GM18858 (cell line): ENCODE measurements at regions not wholly inside any gene's neighbourhood (a gene's known extent, or its start where the extent isn't known, plus 50 kb on each side); places are given as distances from the start of the nearest gene placed in this dataset.
"Not testable (repeated sequence)": the region's sequence is repeated elsewhere in the genome, so short reads cannot be mapped to it uniquely, and the experiment has no call there.

Experiments used
- ATAC-seq: cut with Tn5 transposase; IDR thresholded peaks from one replicate; pipeline ENCODE4 v1.9.1; 2021; ENCODE audit not compliant: unreplicated experiment

DNA sequence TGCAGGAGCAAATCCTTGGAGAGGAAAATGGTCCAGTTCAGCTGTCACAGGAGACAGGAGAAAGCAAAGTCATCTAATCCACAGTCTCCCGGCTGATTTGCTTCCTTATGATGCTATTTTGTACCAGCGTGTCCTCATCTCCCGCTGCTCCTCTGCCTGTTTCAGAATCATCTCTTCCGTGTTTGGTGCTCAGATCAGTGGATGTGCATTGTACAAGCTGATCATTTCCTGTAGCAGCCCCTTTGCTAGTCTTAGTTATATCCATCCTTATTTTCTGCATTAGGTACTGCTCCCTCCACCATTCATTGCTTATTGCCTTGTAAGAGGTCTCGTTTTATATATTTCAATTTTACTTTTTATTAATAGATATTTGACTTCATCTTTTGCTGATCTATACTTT, 219.9 kb upstream of the PRSS58 start:
- ATAC-seq = not testable (repeated sequence)

DNA sequence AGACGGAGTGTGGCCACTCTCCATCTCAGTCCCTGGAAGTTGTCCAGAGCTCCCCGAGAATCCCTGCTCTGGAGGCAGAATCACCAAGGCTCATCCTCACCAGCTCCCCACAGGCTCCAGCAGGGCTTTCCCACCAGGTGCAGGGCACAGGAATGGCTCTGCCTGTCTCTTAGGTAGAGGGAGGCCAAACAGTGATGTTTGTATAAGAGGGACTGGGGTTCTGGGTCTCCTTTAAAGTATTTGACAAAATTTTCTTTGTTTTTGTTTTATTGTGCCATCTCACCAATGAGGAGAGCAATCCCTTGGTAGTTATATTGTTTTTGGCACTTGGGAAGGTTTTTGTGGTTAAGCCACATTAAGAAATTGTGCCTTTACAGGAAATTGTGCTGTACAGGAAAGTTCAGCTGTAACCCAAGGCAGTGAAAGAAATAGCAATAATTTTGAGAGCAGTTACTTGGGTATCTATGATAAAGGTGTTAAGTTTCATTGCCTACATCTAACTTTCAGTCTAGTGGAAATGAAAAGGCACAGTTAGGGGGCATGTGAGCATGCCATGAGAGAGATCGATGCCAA, 219.3 kb upstream of the PRSS58 start:
- ATAC-seq = no peak

DNA sequence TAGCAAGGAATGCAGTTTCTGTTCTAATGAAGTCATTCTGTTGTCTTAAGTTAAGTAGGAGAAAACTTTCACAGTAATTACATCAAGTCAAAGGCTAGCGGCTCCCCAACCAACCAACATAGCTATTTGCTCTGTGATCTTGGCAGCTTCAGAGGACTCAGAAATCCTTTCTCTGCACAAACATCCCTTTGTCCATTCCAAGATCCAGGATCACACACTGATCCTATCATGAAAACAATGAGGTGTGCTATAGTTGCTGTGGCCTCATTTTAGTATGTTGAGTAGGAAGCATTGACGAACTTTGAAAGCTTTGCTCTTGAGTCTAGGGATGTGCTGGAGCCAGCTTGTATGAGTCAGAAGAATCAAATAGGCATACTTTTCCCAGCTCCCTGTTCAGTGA, 218.2 kb upstream of the PRSS58 start:
- no peak for ATAC-seq

DNA sequence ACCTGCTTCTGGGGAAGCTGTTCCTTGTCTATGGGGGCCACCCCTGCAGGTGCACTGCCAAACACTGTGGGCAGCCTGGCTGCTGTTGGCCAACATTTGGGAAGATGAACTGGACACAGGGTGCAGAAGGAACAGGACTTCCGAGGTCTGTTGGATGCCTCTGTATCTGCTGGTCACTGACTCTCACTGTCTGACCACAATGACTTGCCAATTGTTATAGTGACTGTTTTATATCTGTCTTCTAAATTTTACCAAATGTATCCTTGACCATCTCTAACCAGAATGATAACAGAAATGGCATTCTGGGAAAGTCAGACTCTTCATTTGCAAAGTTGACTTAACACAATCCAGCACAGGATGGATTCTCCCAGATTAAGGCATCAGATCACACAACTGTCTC, 214.0 kb upstream of the PRSS58 start:
- ATAC-seq = no peak

DNA sequence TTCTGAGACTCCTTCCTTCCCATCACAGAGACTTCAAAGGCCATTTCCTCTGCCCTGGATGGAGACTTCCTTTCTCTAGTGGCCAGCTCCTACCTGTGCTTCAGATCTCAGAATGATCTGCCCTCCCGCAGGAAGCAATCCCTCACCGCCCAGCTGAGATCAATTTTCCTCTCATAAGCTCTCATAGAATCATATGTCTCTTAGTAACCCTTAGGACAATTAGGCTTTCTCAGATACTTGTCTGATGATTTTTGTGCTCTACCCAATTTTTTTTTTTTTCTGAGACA, 212.6 kb upstream of the PRSS58 start:
- ATAC-seq = no peak

DNA sequence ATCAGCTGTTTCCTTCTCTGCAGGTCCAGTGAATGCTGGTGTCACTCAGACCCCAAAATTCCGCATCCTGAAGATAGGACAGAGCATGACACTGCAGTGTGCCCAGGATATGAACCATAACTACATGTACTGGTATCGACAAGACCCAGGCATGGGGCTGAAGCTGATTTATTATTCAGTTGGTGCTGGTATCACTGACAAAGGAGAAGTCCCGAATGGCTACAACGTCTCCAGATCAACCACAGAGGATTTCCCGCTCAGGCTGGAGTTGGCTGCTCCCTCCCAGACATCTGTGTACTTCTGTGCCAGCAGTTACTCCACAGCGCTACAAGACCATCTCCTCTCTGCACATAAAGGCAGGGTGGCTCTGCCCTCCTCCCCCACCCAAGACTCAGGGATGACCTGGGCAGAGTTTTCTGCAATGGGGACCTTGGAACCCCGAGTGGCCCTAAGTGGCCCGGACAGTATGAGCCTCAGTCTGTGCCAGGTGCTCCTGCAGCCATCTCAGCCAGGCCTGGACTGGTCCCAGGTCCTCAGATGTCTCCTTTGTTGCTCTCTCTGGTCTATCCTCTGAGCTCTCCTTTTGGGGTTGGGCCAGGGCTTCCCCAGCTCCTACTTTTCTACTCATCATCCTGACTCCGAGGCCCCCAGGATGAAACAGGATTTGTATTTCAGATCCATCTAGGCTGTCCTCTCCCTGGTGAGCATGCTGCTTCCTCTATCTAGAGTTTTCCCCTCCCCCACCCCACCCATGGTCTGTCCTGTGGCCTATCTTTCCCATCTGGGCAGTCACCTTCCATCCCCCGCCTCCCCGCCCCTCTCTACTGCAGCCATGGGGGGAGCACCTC, 212.1 kb upstream of the PRSS58 start:
- ATAC-seq = no peak

DNA sequence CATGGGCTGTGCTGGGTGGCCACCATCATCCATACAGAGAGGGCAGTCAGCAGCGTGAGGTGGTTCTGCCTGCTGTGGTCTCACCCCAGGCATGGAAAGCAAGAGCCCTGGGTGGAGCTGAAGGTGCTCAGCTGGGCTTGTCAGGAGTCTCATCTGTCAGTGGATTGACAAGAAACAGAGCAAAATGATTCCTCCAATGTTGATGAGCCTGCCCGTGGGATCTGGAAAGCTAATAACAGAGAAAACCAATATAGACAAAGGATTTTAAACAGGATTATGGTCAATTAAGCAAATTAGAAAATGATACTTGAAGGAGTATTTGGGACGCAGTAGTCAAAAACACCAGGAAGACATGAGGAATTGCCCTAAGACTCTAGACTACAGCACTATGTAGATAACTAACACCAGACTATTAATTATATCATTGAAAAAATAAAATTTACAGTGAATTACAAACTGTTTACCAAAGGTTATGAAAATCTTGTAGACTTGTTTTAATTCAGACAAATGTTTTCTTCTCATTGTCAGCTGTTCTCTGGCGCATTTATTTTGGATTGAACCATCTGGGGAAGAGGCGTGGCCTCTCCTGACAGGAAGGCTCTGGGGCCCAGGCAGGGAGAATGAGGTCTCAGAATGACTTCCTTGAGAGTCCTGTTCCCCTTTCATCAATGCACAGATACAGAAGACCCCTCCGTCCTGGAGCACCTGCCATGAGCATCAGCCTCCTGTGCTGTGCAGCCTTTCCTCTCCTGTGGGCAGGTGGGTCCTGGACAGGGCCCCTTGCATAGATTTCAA, 211.2 kb upstream of the PRSS58 start:
- no peak for ATAC-seq

DNA sequence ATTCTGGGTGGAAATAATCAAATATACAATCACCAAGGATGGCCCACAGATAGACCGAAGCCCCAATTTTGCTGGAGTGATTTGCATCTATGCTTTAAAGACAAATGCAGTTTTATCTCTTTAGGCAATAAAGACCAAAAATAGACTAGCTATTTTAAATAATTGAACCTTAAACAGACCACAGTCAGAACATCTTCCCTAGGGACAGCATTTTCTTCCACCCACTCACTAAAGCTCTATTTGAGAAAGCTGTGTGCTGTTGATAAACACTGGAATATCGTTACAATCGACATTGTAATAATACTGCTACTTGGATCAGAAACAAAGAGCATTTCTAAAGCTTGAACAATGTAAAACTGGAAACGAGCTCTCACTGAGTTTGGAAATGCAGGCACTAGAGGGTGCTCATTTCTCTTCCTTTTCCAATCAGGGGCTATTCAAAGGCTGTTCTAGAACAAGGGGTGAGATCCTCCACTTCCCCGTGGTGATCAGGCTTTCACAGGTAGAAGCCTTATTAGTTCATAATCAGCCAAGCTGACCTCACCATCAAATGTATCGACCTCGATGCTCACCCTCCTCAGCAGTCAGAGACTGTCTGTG, 209.3 kb upstream of the PRSS58 start:
- ATAC-seq = not testable (repeated sequence)

DNA sequence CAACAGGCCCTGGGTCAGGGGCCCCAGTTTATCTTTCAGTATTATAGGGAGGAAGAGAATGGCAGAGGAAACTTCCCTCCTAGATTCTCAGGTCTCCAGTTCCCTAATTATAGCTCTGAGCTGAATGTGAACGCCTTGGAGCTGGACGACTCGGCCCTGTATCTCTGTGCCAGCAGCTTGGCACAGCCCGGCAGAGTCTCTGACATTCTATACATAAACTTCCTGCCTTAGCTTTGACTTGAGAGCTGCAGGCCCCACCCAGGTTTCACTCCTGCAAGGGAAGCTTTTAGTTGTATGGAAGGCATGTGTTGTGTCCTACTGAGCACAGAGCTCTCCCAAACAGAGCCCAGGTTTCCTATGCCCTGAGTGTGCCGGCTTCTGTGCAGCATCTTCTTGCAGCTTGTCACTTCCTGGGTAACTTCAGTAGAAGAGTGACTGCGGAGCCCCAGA, 205.6 kb upstream of the PRSS58 start:
- ATAC-seq = no peak

DNA sequence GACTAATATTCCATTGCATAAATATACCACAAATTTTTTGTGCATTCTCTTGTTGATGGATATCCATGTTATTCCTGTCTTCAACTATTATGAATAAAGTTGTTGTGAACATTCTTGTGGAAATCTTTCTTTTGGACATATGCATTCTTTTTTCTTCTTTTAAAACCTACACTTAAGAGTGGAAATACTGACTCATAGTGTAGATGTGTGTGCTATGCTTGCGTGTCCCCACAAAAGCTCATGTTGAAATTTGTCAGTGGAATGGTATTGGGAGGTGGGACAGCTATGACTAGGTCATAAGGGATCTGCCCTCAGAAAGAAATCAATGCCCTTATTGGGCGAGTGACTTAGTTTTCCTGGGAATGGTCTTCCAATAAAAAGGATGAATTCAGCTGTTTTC, 203.6 kb upstream of the PRSS58 start:
- no peak for ATAC-seq

DNA sequence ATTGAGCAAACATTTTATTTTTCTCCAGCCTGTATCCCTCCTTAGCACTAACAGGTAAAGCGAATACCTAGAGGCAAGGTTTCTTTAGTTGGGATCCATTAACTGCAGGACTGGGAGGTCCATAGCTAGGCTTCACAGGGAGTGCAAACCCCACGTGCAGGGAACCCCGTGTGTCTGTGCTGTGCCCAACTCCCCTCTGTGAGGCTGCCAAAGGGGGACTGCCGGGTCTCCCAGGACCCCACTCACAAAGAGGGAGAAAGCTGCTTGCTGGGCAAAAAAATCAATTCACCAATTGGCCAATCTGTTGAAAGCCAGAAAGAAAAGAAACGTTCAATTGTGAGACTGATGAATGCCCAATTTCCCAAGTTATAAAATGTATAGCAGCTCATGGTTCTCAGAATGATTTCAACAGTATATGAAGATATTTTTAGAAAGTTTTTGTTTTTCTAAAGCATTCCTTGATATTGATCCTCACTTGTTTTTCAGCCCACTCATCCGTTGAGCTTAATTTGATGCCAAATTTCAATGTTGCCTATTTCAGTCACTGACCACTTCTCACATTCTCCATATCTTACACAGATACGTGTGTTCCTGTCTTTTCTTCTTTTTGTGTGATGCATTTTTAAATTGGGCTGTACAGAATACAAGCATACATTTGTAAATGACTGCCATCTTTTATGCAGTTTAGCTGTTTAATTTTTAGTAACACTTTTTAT, 202.7 kb upstream of the PRSS58 start:
- ATAC-seq = no peak

DNA sequence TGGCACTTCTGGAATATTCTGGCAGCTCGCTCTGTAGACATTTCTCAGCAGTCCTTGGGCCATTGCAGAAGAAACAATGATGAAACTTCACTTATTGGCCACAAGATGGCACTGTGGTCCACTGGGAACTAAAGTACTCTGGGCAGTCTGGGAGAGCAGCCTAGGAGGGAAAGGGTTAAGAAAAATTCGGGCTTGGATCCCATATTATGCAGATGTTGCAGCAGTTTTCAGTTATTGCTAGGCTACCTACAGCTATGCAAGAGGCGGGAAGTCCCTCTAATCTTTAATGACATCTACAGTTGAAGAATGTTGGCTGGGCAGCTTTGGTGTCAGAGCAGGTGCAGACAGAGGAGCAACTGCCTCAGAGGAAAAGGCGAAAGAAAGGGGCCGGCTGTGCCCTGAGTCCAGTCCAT, 201.7 kb upstream of the PRSS58 start:
- ATAC-seq = peak; percentile 70

DNA sequence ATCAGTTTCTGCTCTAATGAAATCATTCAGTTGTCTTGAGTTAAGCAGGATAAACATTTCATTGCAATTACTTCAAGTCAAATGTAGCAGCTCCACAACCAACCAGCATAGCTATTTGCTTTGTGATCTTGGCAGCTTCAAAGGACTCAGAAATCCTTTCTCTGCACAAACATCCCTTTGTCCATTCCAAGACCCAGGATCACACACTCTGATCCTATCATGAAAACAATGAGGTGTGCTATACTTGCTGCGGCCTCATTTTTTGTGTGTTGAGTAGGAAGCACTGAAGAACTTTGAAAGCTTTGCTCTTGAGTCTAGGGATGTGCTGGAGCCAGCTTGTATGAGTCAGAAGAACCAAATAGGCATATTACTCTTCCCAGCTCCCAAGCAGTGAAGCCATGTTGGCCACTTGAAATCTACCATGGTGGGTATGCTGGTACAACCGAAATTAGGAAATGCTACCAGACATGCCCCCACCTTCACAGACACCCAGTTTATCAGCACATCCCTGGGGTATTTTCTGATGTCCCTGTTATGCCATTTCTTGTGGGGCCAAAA, 199.4 kb upstream of the PRSS58 start:
- no peak for ATAC-seq

DNA sequence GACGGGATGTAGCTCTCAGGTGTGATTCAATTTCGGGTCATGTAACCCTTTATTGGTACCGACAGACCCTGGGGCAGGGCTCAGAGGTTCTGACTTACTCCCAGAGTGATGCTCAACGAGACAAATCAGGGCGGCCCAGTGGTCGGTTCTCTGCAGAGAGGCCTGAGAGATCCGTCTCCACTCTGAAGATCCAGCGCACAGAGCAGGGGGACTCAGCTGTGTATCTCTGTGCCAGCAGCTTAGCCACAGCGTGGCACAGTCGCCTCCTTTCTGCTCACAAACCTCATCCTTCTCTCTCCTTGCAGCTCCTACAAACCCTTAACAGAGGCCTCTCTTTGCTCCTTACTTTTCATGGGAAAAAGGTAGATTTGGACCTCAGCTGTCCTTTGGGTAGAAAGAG, 197.5 kb upstream of the PRSS58 start:
- ATAC-seq = no peak

DNA sequence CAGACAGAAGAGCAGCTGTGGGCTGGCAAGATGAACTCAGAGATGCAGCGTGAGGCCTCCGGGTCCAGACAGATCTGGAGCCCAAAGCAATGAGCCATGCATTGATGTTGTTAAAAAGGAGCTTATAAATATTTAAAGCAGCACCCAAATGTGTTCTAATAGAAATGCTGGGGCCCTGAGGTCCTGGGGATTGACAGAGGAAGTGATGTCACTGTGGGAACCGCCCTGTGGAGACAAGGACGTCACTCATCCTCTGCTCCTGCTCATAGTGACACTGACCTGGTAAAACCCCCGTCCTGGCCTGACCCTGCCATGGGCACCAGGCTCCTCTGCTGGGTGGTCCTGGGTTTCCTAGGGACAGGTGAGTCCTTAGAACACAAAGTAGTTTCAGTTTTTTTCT, 197.0 kb upstream of the PRSS58 start:
- ATAC-seq = no peak

DNA sequence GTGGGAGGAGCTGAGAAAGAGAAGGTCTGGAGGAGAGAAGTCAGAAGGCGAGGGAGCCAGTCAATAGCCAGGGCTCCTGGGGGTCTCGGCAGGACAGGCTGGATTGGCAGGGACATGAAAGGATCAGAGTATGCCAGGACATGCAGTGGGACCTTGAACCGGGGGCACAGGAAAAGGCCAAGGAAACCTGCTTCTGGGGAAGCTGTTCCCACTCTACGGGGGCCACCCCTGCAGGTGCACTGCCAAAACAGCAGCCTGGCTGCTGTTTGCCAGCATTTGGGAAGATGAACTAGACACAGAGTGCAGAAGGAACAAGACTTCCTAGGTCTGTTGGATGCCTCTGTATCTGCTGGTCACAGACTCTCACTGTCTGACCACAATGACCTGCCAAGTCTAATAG, 194.9 kb upstream of the PRSS58 start:
- no peak for ATAC-seq

DNA sequence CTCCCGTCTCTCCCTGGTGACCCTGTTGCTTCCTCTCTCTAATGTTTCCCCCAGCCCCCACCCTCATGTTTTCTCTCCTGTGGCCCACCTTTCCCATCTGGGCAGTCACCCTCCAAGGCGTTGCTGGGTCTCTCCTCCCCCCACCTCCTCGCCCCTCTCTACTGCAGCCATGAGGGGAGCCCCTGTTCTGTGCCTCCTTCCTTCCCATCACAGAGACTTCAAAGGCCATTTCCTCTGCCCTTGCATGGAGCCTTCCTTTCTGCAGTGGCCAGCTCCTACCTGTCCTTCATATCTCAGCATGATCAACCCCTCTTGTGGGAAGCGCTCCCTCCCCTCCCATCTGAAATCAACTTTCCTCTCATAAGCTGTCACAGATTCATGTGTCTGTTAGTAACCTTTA, 194.0 kb upstream of the PRSS58 start:
- ATAC-seq = no peak

DNA sequence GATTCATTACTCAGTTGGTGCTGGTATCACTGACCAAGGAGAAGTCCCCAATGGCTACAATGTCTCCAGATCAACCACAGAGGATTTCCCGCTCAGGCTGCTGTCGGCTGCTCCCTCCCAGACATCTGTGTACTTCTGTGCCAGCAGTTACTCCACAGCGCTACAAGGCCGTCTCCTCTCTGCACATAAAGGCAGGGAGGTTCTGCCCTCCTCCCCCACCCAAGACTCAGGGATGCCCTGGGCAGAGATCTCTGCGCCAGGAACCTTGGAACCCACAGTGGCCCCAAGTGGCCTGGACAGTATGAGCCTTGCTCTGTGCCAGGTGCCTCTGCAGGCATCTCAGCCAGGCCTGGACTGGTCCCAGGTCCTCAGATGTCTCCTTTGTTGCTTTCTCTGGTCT, 193.4 kb upstream of the PRSS58 start:
- ATAC-seq = no peak

DNA sequence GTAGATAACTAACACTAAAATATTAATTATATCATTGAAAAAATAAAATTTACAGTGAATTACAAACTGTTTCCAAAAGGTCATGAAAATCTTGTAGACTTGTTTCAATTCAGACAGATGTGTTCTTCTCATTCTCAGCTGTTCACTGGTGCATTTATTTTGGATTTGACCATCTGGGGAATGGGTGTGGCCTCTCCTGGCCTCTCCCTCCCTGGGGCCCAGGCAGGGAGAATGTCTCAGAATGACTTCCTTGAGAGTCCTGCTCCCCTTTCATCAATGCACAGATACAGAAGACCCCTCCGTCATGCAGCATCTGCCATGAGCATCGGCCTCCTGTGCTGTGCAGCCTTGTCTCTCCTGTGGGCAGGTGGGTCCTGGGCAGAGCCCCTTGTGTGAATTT, 192.8 kb upstream of the PRSS58 start:
- ATAC-seq = no peak

DNA sequence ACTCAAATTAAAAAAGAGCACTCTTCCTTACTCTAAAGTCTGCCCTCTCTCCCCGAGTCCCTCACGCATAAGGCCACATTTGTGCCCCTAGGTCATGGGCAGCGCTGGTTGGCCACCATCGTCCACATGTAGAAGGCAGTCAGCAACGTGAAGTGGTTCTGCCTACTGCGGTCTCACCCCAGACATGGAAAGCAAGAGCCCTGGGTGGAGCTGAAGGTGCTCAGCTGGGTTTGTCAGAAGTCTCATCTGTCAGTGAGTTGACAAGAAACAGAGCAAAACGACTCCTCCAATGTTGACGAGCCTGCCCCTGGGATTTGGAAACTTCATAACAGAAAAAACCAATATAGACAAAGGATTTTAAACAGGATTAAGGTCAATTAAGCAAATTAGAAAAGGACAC, 192.3 kb upstream of the PRSS58 start:
- no peak for ATAC-seq

DNA sequence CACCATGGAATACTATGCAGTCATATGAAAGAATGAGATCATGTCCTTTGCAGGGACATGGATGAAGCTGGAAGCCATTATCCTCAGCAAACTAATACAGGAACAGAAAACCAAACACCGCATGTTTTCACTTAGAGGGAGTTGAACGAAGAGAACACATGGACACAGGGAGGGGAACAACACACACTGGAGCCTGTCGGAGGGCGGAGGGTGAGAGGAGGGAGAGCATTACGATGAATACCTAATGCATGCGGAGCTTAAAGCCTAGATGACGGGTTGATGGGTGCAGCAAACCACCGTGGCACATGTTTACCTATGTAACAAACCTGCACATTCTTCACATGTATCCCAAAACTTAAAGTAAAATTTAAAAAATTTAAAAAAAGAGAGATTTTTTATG, 191.0 kb upstream of the PRSS58 start:
- ATAC-seq = not testable (repeated sequence)
